ENCODE measurements at regions not wholly inside any gene's neighbourhood (a gene's known extent, or its start where the extent isn't known, plus 50 kb on each side); places are given as distances from the start of the nearest gene placed in this dataset.

- TF ChIP-seq CTCF (IDR thresholded peaks at IDR 0.05; ENCODE audit: low read depth, low read length) = no peak
- no peak overlapping the region for H3K4me3 ChIP-seq (ENCODE audit: low read depth, low read length)
Observed at GRCh38 chr16:73311857-73312723, 264.2 kb upstream of the ZFHX3 start.

- no peak for TF ChIP-seq CTCF (IDR thresholded peaks at IDR 0.05; ENCODE audit: low read depth, low read length)
- H3K4me3 ChIP-seq (ENCODE audit: low read depth, low read length) = no peak overlapping the region
Observed at GRCh38 chr16:73308771-73309170, 260.8 kb upstream of the ZFHX3 start.

GRCh38 chr16:73306901-73307413, 259.0 kb upstream of the ZFHX3 start:
- no peak overlapping the region for H3K4me3 ChIP-seq (ENCODE audit: low read depth, low read length)
- TF ChIP-seq CTCF (IDR thresholded peaks at IDR 0.05; ENCODE audit: low read depth, low read length) = no peak

GRCh38 chr16:73304008-73304774, 256.3 kb upstream of the ZFHX3 start:
- TF ChIP-seq CTCF (IDR thresholded peaks at IDR 0.05; ENCODE audit: low read depth, low read length) = no peak
- H3K4me3 ChIP-seq (ENCODE audit: low read depth, low read length) = no peak overlapping the region

- H3K4me3 ChIP-seq (ENCODE audit: low read depth, low read length) = no peak overlapping the region
Observed at GRCh38 chr16:73302942-73303341, 255.0 kb upstream of the ZFHX3 start.

GRCh38 chr16:73301984-73302383, 254.1 kb upstream of the ZFHX3 start:
- no peak for TF ChIP-seq CTCF (IDR thresholded peaks at IDR 0.05; ENCODE audit: low read depth, low read length)
- H3K4me3 ChIP-seq (ENCODE audit: low read depth, low read length) = no peak overlapping the region

More at GRCh38 chr16:73302942-73303341, 255.0 kb upstream of the ZFHX3 start:
- no peak for TF ChIP-seq CTCF (IDR thresholded peaks at IDR 0.05; ENCODE audit: low read depth, low read length)

- H3K4me3 ChIP-seq (ENCODE audit: low read depth, low read length) = no peak overlapping the region
- TF ChIP-seq CTCF (IDR thresholded peaks at IDR 0.05; ENCODE audit: low read depth, low read length) = no peak
Observed at GRCh38 chr16:73299346-73299745, 251.4 kb upstream of the ZFHX3 start.

Measured in WI38 (cell line).